GM11168 (cell line): ENCODE measurements at regions not wholly inside any gene's neighbourhood (a gene's known extent, or its start where the extent isn't known, plus 50 kb on each side); places are given as distances from the start of the nearest gene placed in this dataset.

Source experiments
- in situ Hi-C: fragments of 300-500 bp; cut with MboI; formaldehyde crosslinking; loops from one replicate; pipeline ENCODE4 v1.12.0; 2022; ENCODE audit warnings: low sequenced_read_pairs; ENCODE audit not compliant: unreplicated experiment

GRCh38 chr5:4093970-4094369 is 498.3 kb downstream of the IRX1 start:
- in situ Hi-C loops: no loop called here

GRCh38 chr5:4095918-4096630 is 500.4 kb downstream of the IRX1 start:
- in situ Hi-C loops: no loop called here

- in situ Hi-C loops: no loop called here
These were observed 501.6 kb downstream of the IRX1 start for GRCh38 chr5:4097199-4097598.

GRCh38 chr5:4098226-4098625 is 502.6 kb downstream of the IRX1 start:
- in situ Hi-C loops: no loop called here

GRCh38 chr5:4099386-4099785 is 503.8 kb downstream of the IRX1 start:
- in situ Hi-C loops: no loop called here

GRCh38 chr5:4100739-4101138 is 505.1 kb downstream of the IRX1 start:
- in situ Hi-C loops: no loop called here

GRCh38 chr5:4101189-4101588 is 505.6 kb downstream of the IRX1 start:
- in situ Hi-C loops: no loop called here

- in situ Hi-C loops: no loop called here
These were observed 509.4 kb downstream of the IRX1 start for GRCh38 chr5:4104831-4105597.

GRCh38 chr5:4108690-4109089 is 513.1 kb downstream of the IRX1 start:
- in situ Hi-C loops: no loop called here

- in situ Hi-C loops: no loop called here
These were observed 517.8 kb downstream of the IRX1 start for GRCh38 chr5:4113426-4113825.

- in situ Hi-C loops: no loop called here
These were observed 518.3 kb downstream of the IRX1 start for GRCh38 chr5:4113905-4114304.

- in situ Hi-C loops: no loop called here
These were observed 518.8 kb downstream of the IRX1 start for GRCh38 chr5:4114452-4114851.

- in situ Hi-C loops: no loop called here
These were observed 521.2 kb downstream of the IRX1 start for GRCh38 chr5:4116834-4117233.

- in situ Hi-C loops: no loop called here
These were observed 528.8 kb downstream of the IRX1 start for GRCh38 chr5:4124221-4124970.

- in situ Hi-C loops: no loop called here
These were observed 533.4 kb downstream of the IRX1 start for GRCh38 chr5:4128994-4129393.

- in situ Hi-C loops: no loop called here
These were observed 533.9 kb downstream of the IRX1 start for GRCh38 chr5:4129523-4129922.

GRCh38 chr5:4130819-4131218 is 535.2 kb downstream of the IRX1 start:
- in situ Hi-C loops: no loop called here

GRCh38 chr5:4137781-4138180 is 542.1 kb downstream of the IRX1 start:
- in situ Hi-C loops: no loop called here

- in situ Hi-C loops: no loop called here
These were observed 547.2 kb downstream of the IRX1 start for GRCh38 chr5:4142842-4143241.

GRCh38 chr5:4144411-4145007 is 548.9 kb downstream of the IRX1 start:
- in situ Hi-C loops: no loop called here

- in situ Hi-C loops: no loop called here
These were observed 549.9 kb downstream of the IRX1 start for GRCh38 chr5:4145511-4145910.
